Brain microvascular endothelial cell (primary cell): ENCODE measurements at regions not wholly inside any gene's neighbourhood (a gene's known extent, or its start where the extent isn't known, plus 50 kb on each side); places are given as distances from the start of the nearest gene placed in this dataset.

Experiments
- DNase-seq: peaks from one replicate; pipeline ENCODE4 v3.0.0-alpha.2; 2020
- H3K27ac ChIP-seq: fragments of 250-450 bp; sonication (Bioruptor Pico); 2 replicates; pipeline ENCODE4 v1.5.1; 2020; ENCODE audit warnings: mild to moderate bottlenecking, moderate library complexity
- H3K27me3 ChIP-seq: fragments of 250-450 bp; sonication (Bioruptor Pico); replicated peaks from 2 replicates; pipeline ENCODE4 v1.5.1; 2020; ENCODE audit warnings: mild to moderate bottlenecking
- H3K36me3 ChIP-seq: fragments of 250-450 bp; sonication (Bioruptor Pico); replicated peaks from 2 replicates; pipeline ENCODE4 v1.5.1; 2020; ENCODE audit warnings: mild to moderate bottlenecking
- H3K4me3 ChIP-seq: 2 replicates; pipeline ENCODE4 v1.5.1; 2011; ENCODE audit warnings: low read depth, mild to moderate bottlenecking, control low read depth, low read length, moderate library complexity
- CTCF ChIP-seq: IDR thresholded peaks from 2 replicates; pipeline ENCODE4 v1.5.1; 2011; ENCODE audit warnings: low read depth, mild to moderate bottlenecking, moderate library complexity, low read length, control low read depth, inconsistent platforms; ENCODE audit errors: missing control alignments
- in situ Hi-C: cut with HindIII; loops from 2 replicates; pipeline ENCODE4 v1.10.0; 2017; ENCODE audit warnings: low sequenced_read_pairs, low pct_ligation_motif_present

DNA sequence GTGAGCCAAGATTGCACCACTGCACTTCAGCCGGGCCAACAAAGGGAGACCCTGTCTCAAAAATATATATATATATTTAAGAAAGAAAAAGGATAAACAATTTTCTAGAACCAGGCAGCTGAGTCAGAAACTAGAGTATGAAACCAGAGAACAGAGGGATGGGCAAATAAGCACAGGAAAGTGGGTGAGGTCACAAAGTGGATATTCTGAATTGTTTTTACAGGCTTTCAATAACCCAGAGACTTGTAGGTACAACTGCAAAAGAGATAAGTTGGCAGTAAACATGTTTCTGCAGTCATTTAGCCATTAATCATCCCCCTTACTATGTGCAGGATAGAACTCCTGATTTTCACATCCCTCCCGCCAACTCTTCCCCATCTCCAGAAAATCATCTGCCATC, 94.2 kb downstream of the BTG1 start:
- in situ Hi-C loops, result no loop called here
- Histone ChIP-seq H3K36me3 (no peaks in the 10 kb centered on the region), H3K27ac (no peak overlapping the region), H3K27me3 (no peaks in the 10 kb centered on the region), H3K4me3 (no peak overlapping the region)
- no peak for TF ChIP-seq CTCF
- DNase-seq, result no peak

DNA sequence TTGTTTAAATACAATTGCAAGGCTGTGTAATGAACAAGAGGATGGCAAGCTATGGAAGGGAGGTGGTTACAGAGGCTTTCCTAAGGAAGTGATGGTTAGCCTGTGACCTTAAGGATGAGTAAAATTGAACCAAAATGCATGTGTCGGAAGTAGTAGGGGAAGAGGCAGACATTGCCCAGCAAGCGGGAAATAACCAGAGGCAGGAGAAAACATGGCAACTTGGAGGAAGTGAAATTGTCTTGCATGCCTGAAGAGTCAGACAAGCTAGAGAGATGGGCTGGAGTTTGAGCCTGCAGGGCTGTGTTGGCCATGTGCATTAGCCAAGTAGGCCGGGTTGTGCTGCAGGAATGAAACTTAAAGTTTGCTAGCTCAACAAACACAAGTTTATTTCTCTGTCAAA, 96.2 kb downstream of the BTG1 start:
- no peak overlapping the region for H3K4me3 ChIP-seq
- no peaks in the 10 kb centered on the region for H3K36me3 ChIP-seq
- H3K27ac ChIP-seq, result no peak overlapping the region
- DNase-seq, result no peak
- no peaks in the 10 kb centered on the region for H3K27me3 ChIP-seq
- no peak for TF ChIP-seq CTCF
- in situ Hi-C loops, result no loop called here

- H3K36me3 ChIP-seq, result no peaks in the 10 kb centered on the region
- no peak overlapping the region for H3K4me3 ChIP-seq
- no peaks in the 10 kb centered on the region for H3K27me3 ChIP-seq
- TF ChIP-seq CTCF, result no peak
- DNase-seq, result no peak
- no peak overlapping the region for H3K27ac ChIP-seq
- in situ Hi-C loops, result no loop called here
Measured at GRCh38 chr12:92047393-92047826, 98.2 kb downstream of the BTG1 start.

DNA sequence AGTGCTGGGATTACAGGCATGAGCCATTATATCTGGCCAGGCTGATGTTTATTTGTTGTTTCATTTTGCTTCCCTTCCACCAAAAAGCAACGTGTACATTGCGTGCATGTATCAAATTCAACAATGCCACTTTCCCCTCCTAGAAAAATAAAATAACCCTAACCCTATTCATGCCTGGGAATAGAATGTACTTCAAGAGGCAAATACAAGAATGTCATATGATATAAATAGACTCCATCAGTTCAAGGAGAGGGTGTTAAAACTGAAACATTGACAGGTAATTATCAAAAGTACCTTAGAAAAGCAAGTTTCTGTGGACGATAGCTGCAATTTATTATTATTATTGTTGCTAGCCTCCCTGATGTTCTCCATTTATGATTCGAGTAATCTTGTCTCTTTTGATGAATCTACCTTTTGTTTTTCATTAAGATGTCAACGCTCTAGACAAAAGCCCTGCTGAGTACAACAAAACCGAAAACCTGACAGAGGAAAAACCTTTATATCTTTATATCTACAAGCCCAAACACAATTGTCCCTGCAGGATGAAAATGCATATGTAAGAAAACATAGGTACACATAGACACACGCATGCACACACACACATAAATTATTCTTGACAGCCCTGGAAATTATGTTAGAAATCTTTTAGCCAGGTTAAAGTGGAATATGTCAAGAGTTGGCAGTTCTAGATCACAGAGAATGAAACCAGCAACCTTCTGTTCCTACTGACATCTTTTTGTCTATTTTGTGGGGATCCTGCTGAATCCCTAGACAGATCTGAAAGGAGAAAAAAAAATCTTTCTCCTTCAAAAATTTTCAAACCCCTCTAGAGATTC, 98.9 kb downstream of the BTG1 start:
- H3K36me3 ChIP-seq, result no peaks in the 10 kb centered on the region
- in situ Hi-C loops, result no loop called here
- H3K27ac ChIP-seq, result no peak overlapping the region
- no peak for TF ChIP-seq CTCF
- H3K27me3 ChIP-seq, result no peaks in the 10 kb centered on the region
- H3K4me3 ChIP-seq, result no peak overlapping the region
- DNase-seq, result no peak

DNA sequence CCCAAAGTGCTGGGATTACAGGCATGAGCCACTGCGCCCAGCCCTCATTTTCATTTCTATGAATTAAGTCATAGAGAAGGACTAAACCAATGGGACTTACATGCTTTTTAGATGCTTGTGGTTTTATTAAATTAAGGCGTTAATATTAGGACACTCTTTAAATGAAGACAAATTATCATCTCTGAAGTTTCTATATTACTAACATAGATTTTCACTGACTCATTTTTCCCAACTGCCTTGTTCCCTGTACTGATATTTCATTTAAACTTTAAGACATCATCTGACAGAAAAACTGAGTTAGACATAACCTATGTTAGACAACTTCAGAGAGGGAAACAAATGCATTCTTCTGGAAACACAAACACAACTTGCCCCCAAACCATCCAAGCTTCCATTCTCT, 99.8 kb downstream of the BTG1 start:
- in situ Hi-C loops, result no loop called here
- no peak for DNase-seq
- Histone ChIP-seq H3K36me3 (no peaks in the 10 kb centered on the region), H3K4me3 (no peak overlapping the region), H3K27me3 (no peaks in the 10 kb centered on the region), H3K27ac (no peak overlapping the region)
- TF ChIP-seq CTCF, result no peak

- TF ChIP-seq CTCF, result no peak
- DNase-seq, result no peak
- H3K36me3 ChIP-seq, result no peaks in the 10 kb centered on the region
- in situ Hi-C loops, result no loop called here
- H3K4me3 ChIP-seq, result no peak overlapping the region
- H3K27me3 ChIP-seq, result no peaks in the 10 kb centered on the region
- no peak overlapping the region for H3K27ac ChIP-seq
Measured at GRCh38 chr12:92044435-92044834, 101.2 kb downstream of the BTG1 start.
